Testis (tissue), 2 donors: ENCODE measurements at regions not wholly inside any gene's neighbourhood (a gene's known extent, or its start where the extent isn't known, plus 50 kb on each side); places are given as distances from the start of the nearest gene placed in this dataset.

Source experiments
- DNase-seq: peaks from one replicate; pipeline ENCODE4 v3.0.0-alpha.2; 2019
- H3K27ac ChIP-seq, 2 donors: fragments of 200-600 bp; sonication (generic); one replicate each; pipeline ENCODE4 v1.5.1; 2019
- H3K27me3 ChIP-seq: fragments of 200-600 bp; sonication (generic); one replicate; pipeline ENCODE4 v1.5.1; 2019
- H3K36me3 ChIP-seq: fragments of 200-600 bp; sonication (generic); one replicate; pipeline ENCODE4 v1.5.1; 2017; ENCODE audit warnings: low read depth; ENCODE audit errors: missing control alignments
- H3K4me1 ChIP-seq: fragments of 200-600 bp; sonication (generic); one replicate; pipeline ENCODE4 v1.5.1; 2019
- H3K4me3 ChIP-seq, 2 donors: fragments of 200-600 bp; sonication (generic); one replicate each; pipeline ENCODE4 v1.5.1; 2017 to 2019
- H3K9me3 ChIP-seq: fragments of 200-600 bp; sonication (generic); one replicate; pipeline ENCODE4 v1.5.1; 2017
- POLR2A ChIP-seq: fragments of 450-650 bp; IDR thresholded peaks from one replicate; pipeline ENCODE4 v1.6.1; 2017; ENCODE audit warnings: antibody characterized with exemption, mild to moderate bottlenecking, moderate library complexity
- whole genome bisulfite sequencing, 2 donors: methylation state at CpG; one replicate each; pipeline ENCODE4 v1.1.5; 2018; 5-methylcytosine and 5-hydroxymethylcytosine counted together
- intact Hi-C: fragments of 100-400 bp; cut with DNase I; formaldehyde crosslinking; loops from one replicate; pipeline ENCODE4 v1.15.1; 2023; ENCODE audit warnings: low total_unique reads
- TF ChIP-seq, protein P1 (sequence below), 3 experiments: fragments of 450-650 bp in 2 of 3; fragments of 200-600 bp in 1 of 3; sonication (generic) in 1 of 3; IDR thresholded peaks; one replicate each; pipeline ENCODE4 v1.5.1; 2016 to 2019; ENCODE audit warnings: antibody characterized with exemption in 3 of 3, mild to moderate bottlenecking in 2 of 3, moderate library complexity in 1 of 3

DNA sequence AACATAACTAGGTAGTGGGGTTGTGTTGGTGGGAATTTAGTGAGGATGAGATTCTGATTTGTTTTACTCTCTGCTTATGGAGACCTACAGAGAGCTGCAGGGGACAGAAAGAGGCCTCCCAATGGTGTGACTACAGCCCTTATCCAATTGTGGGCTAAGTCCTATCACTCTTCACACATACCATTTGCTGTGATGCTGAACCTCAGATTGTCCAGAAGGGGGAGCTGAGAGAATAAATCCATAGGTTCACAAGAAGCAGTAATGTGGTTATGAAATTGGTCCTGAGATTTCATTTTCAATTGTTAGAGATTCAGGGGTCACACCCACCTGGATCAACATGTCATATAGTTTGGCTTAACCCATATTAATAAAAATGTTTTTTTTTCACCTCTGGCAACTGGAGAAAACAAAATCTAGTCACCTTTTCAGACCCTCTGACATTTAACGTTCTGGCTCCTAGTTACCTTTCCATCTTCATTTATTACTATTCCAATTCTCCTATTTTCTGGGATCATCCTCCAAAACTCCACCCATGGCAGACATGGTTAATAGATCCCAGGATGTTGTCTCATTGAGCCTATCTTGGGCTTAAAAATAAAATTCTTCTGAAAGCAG lies 53.3 kb upstream of the PTPN5 start:
- no peak for DNase-seq
- Histone ChIP-seq H3K27me3 (no peaks in the 10 kb centered on the region), H3K9me3 (no peaks in the 10 kb centered on the region), H3K36me3 (no peaks in the 10 kb centered on the region), H3K27ac (no peak overlapping the region), H3K4me1 (no peaks in the 10 kb centered on the region), H3K4me3 (no peak overlapping the region)
- WGBS, 2 donors = 82 to 89% methylated on average over 1 of the region's 1 CpG
- TF ChIP-seq, protein P1, sequence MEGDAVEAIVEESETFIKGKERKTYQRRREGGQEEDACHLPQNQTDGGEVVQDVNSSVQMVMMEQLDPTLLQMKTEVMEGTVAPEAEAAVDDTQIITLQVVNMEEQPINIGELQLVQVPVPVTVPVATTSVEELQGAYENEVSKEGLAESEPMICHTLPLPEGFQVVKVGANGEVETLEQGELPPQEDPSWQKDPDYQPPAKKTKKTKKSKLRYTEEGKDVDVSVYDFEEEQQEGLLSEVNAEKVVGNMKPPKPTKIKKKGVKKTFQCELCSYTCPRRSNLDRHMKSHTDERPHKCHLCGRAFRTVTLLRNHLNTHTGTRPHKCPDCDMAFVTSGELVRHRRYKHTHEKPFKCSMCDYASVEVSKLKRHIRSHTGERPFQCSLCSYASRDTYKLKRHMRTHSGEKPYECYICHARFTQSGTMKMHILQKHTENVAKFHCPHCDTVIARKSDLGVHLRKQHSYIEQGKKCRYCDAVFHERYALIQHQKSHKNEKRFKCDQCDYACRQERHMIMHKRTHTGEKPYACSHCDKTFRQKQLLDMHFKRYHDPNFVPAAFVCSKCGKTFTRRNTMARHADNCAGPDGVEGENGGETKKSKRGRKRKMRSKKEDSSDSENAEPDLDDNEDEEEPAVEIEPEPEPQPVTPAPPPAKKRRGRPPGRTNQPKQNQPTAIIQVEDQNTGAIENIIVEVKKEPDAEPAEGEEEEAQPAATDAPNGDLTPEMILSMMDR (IDR thresholded peaks at IDR 0.05) = peak in 2 of 3 experiments; percentile 32 to 39
- TF ChIP-seq POLR2A = no peak
- intact Hi-C loops = no loop called here
